Heart left ventricle (tissue), 16 donors: ENCODE measurements at regions not wholly inside any gene's neighbourhood (a gene's known extent, or its start where the extent isn't known, plus 50 kb on each side); places are given as distances from the start of the nearest gene placed in this dataset.

Experiments
- ATAC-seq, 4 donors: fragments of 200-7000 bp; cut with Tn5 transposase; one replicate each; pipeline ENCODE4 v1.9.1; 2020 to 2022; ENCODE audit warnings: moderate library complexity in 4 of 4, mild to moderate bottlenecking in 3 of 4, moderate number of reproducible peaks in 1 of 4
- DNase-seq, 5 donors: peaks; one replicate each; pipeline ENCODE4 v3.0.0-alpha.2; 2020
- H3K27ac ChIP-seq, 12 donors: fragments of 200-600 bp; sonication (generic) in 4 of 12; one replicate each; pipeline versions ENCODE4 v1.5.0 to v1.8.0; 2016 to 2022; ENCODE audit warnings: mild to moderate bottlenecking in 2 of 12
- H3K27me3 ChIP-seq, 9 donors: fragments of 200-600 bp; sonication (generic) in 2 of 9; one replicate each; pipeline versions ENCODE4 v1.5.1 to v1.8.0; 2016 to 2022; ENCODE audit warnings: mild to moderate bottlenecking in 3 of 9
- H3K36me3 ChIP-seq, 9 donors: fragments of 200-600 bp; sonication (generic) in 2 of 9; one replicate each; pipeline versions ENCODE4 v1.5.0 to v1.8.0; 2018 to 2022; ENCODE audit warnings: mild to moderate bottlenecking in 2 of 9
- H3K4me1 ChIP-seq, 12 donors: fragments of 200-600 bp; sonication (generic) in 4 of 12; one replicate each; pipeline versions ENCODE4 v1.5.0 to v1.8.0; 2016 to 2022; ENCODE audit warnings: mild to moderate bottlenecking in 3 of 12
- H3K4me3 ChIP-seq, 12 donors: fragments of 200-600 bp; sonication (generic) in 4 of 12; one replicate each; pipeline versions ENCODE4 v1.5.0 to v1.8.0; 2017 to 2022; ENCODE audit warnings: mild to moderate bottlenecking in 9 of 12, moderate library complexity in 4 of 12
- H3K9me3 ChIP-seq, 12 donors: fragments of 200-600 bp; sonication (generic) in 4 of 12; one replicate each; pipeline versions ENCODE4 v1.5.0 to v1.8.0; 2016 to 2022; ENCODE audit warnings: mild to moderate bottlenecking in 1 of 12
- POLR2A ChIP-seq, 2 donors: fragments of 450-650 bp; IDR thresholded peaks; one replicate each; pipeline ENCODE4 v1.6.1; 2017; ENCODE audit warnings: antibody characterized with exemption in 2 of 2, mild to moderate bottlenecking in 2 of 2, moderate library complexity in 2 of 2
- WGBS, 4 donors: extraction: QIAGEN DNeasy Blood & Tissue Kit in 2 of 4; methylation state at CpG; one replicate each; pipeline versions ENCODE4 v1.1.5 to v1.1.7; 2013 to 2018; 5-methylcytosine and 5-hydroxymethylcytosine counted together
- intact Hi-C, 10 donors: fragments of 100-400 bp; cut with DNase I; formaldehyde crosslinking; loops; one replicate each; pipeline versions ENCODE4 v1.11.1 to v1.14.2; 2022
- TF ChIP-seq, protein P1 (sequence below), 12 donors: fragments of 200-600 bp; sonication (generic) in 4 of 12; IDR thresholded peaks; one replicate each; pipeline versions ENCODE4 v1.5.0 to v1.8.0; 2018 to 2022; ENCODE audit warnings: antibody characterized with exemption in 12 of 12, mild to moderate bottlenecking in 5 of 12
- donor health status: ischemic (EF 13 %, LVEDD 7.1; RV severe dilation, severe dysfunction).
- donor health status: healthy with polysubstance abuse.
- donor health status: DM: no; HTN: yes; CAD: no.
- donor health status: DM: no; HTN: no; CAD: no.
- donor health status: ischemic (EF 25% LVEDD 6.9; RV normal size, moderate dysfunction).
- donor health status: ischemic (EF 25% LVEDD 5.7; RV mildly dilated, moderate dysfunction).
- donor health status: healthy.
- donor health status: DM: yes; HTN: yes; CAD: no.
- donor health status: ischemic (EF 35%, LVEDD 5.7; RV mildly dilated, moderate dysfunction).
- donor health status: nonischemic (EF 11% LVEDD 7.7; RV severe dilation, severe dysfunction).
- donor health status: DM: yes; HTN: yes; CAD: no.
- donor health status: PGD.
- donor health status: ischemic (EF 29% LVEDD 5.4; RV normal size, mild dysfunction).
- donor health status: nonischemic (EF 23%, LVEDD 6.1; RV moderate dilation, normal function).

DNA sequence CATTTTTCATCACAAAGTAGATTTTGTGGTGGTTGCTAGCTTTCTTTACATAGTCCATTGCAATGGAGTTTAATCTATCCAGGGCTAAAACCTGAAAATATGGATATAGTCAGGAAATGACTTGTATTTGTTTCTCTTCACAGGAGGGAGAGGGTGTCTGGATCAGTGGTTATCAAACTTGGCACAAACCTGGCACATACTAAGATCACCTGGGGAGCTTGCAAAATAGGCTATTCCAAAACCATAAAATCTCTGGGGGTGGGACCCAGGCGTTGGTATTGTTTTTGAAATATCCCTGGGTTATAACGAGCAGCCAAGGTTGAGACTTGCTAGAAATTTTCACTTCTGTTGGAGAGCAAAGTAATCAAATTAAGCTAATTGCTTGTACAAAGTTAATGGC lies 179.9 kb downstream of the PCSK1 start:
- TF ChIP-seq, protein P1, sequence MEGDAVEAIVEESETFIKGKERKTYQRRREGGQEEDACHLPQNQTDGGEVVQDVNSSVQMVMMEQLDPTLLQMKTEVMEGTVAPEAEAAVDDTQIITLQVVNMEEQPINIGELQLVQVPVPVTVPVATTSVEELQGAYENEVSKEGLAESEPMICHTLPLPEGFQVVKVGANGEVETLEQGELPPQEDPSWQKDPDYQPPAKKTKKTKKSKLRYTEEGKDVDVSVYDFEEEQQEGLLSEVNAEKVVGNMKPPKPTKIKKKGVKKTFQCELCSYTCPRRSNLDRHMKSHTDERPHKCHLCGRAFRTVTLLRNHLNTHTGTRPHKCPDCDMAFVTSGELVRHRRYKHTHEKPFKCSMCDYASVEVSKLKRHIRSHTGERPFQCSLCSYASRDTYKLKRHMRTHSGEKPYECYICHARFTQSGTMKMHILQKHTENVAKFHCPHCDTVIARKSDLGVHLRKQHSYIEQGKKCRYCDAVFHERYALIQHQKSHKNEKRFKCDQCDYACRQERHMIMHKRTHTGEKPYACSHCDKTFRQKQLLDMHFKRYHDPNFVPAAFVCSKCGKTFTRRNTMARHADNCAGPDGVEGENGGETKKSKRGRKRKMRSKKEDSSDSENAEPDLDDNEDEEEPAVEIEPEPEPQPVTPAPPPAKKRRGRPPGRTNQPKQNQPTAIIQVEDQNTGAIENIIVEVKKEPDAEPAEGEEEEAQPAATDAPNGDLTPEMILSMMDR (IDR thresholded peaks at IDR 0.05) = no peak
- no peak for TF ChIP-seq POLR2A (IDR thresholded peaks at IDR 0.05)
- Histone ChIP-seq H3K4me3 (no peak overlapping the region), H3K36me3 (no peaks in the 10 kb centered on the region), H3K27me3 (no peaks in the 10 kb centered on the region), H3K4me1 (peaks cover 0 to 17% (median under 1%) of the 10 kb centered on the region in 12 donors), H3K27ac (no peak overlapping the region), H3K9me3 (peaks cover 0 to 12% (median 0%) of the 10 kb centered on the region in 12 donors)
- no peak for ATAC-seq
- DNase-seq = no peak
- intact Hi-C loops = no loop called here
- WGBS, 4 donors = 81 to 85% (median 82%) methylated on average over 2 of the region's 2 CpGs

DNA sequence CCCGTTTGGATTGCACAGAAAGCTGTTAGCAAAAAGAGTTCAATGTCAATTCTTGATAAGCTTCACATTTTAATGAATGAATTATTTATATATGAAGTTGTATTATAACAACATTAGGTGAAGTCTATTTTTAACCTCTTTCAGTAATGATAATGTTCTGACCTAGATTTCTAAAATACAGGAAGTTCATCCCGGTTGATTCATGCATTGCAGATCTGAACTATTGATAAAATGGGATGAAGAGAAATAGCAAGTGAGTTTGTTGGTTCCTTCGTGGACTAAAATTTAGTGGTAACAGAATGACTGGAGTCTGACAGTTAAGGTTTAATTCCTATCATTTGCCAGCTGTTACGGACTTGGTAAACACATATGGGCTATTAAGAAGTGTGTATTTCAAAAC lies 180.5 kb downstream of the PCSK1 start:
- H3K4me1 ChIP-seq = peaks cover 0 to 22% (median 5%) of the 10 kb centered on the region in 12 donors
- H3K9me3 ChIP-seq = peaks cover 0 to 12% (median 0%) of the 10 kb centered on the region in 12 donors
- no peak overlapping the region for H3K4me3 ChIP-seq
- no peaks in the 10 kb centered on the region for H3K36me3 ChIP-seq
- intact Hi-C loops = no loop called here
- TF ChIP-seq, protein P1 (IDR thresholded peaks at IDR 0.05) = no peak
- no peak for TF ChIP-seq POLR2A (IDR thresholded peaks at IDR 0.05)
- H3K27ac ChIP-seq = no peak overlapping the region
- DNase-seq = no peak
- 58 to 71% (median 62%) methylated on average over 4 of the region's 4 CpGs for WGBS, 4 donors
- H3K27me3 ChIP-seq = no peaks in the 10 kb centered on the region
- no peak for ATAC-seq

DNA sequence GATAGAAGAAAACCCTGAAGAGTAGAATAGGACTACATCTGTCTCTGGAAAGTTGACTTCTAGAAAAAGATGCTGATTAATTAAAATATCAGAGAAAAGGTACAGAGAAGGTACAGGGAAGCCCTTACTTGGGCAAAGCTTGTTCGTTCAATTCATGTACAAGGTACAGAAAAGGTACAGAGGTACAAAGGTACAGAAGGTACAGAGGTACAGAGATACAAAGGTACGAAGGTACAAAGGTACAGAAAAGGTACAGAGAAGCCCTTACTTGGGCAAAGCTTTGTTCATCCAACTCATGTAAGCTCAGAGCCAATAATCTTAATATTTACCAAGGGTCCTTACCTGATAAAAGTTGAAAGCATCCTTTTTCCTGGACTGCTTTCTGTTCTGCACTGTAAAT lies 182.3 kb downstream of the PCSK1 start:
- intact Hi-C loops = no loop called here
- TF ChIP-seq, protein P1 (IDR thresholded peaks at IDR 0.05) = no peak
- no peak for TF ChIP-seq POLR2A (IDR thresholded peaks at IDR 0.05)
- Histone ChIP-seq H3K4me3 (no peak overlapping the region), H3K36me3 (no peaks in the 10 kb centered on the region), H3K27me3 (no peaks in the 10 kb centered on the region), H3K9me3 (peaks cover 0 to 12% (median 0%) of the 10 kb centered on the region in 12 donors), H3K27ac (no peak overlapping the region), H3K4me1 (peaks cover 0 to 29% (median 7%) of the 10 kb centered on the region in 12 donors)
- DNase-seq (no peak), ATAC-seq (no peak)
- WGBS, 4 donors = 86 to 92% (median 89%) methylated on average over 2 of the region's 2 CpGs

DNA sequence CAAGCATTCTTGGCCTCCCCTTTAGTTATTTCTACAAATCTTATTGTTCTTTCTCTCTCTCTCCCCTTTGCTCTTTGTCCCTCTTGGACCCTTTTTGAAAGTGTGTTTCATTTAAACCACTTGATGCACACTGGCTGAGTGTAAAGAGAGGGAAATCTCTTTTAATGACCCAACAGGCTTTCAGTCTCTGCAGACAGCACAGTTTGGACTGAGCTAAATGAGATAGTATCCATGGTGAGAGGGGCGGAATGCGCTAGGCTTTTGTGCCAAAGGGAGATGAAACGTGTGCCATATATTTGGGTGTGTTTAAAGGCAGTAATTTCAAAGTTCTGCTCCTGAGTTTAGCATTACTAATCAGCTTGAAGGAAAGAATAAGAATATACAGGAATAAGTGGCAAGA lies 184.9 kb downstream of the PCSK1 start:
- intact Hi-C loops = loop anchor here in 4 of 10 donors (5.0 to 10.0 kb wide), 6 partner anchors 44 to 391 kb away; partner anchors contain the start of gene ELL2 (in 1 of the 4)
- ATAC-seq (peak; percentile 22 to 68 (median 42)), DNase-seq (no peak)
- Histone ChIP-seq H3K27ac (peak overlapping the region; percentile 51 to 81 (median 74)), H3K27me3 (no peaks in the 10 kb centered on the region), H3K4me3 (no peak overlapping the region), H3K9me3 (no peaks in the 10 kb centered on the region), H3K36me3 (no peaks in the 10 kb centered on the region), H3K4me1 (peaks cover 0 to 44% (median 15%) of the 10 kb centered on the region in 12 donors)
- TF ChIP-seq POLR2A (IDR thresholded peaks at IDR 0.05) = no peak
- TF ChIP-seq, protein P1 (IDR thresholded peaks at IDR 0.05) = no peak
- WGBS, 4 donors = 54 to 61% (median 57%) methylated on average over 3 of the region's 3 CpGs
